Pancreas (tissue), 10 donors: ENCODE measurements at regions not wholly inside any gene's neighbourhood (a gene's known extent, or its start where the extent isn't known, plus 50 kb on each side); places are given as distances from the start of the nearest gene placed in this dataset.
A peak's percentile ranks its signal among the peaks of the same experiment; 100 is the strongest.

Source experiments
- ATAC-seq, 4 donors: fragments of 200-7000 bp; cut with Tn5 transposase; one replicate each; pipeline versions ENCODE4 v1.8.0 to v1.9.1; 2020; ENCODE audit warnings: mild to moderate bottlenecking in 4 of 4, moderate library complexity in 4 of 4
- DNase-seq, 6 donors: peaks; one replicate each; pipeline ENCODE4 v3.0.0-alpha.2; 2020
- FAIRE-seq: peaks from 2 replicates; lab custom pipeline; 2012; peaks lifted over from hg19 to GRCh38; lab: Jason Lieb, UNC
- H3K27ac ChIP-seq, 4 donors: fragments of 200-600 bp; sonication (generic); 1 replicate in 3 of 4; 2 replicates in 1 of 4; pipeline versions ENCODE4 v1.5.0 to v1.8.0; 2020
- H3K27me3 ChIP-seq, 4 donors: fragments of 200-600 bp; one replicate each; pipeline ENCODE4 v1.8.0; 2021
- H3K36me3 ChIP-seq, 3 donors: fragments of 200-600 bp; sonication (generic) in 1 of 3; one replicate each; pipeline versions ENCODE4 v1.5.0 to v1.8.0; 2020 to 2021
- H3K4me1 ChIP-seq, 3 donors: fragments of 200-600 bp; one replicate each; pipeline ENCODE4 v1.8.0; 2021
- H3K4me3 ChIP-seq, 4 donors: fragments of 200-600 bp; sonication (generic) in 2 of 4; one replicate each; pipeline versions ENCODE4 v1.5.0 to v1.8.0; 2020 to 2021
- H3K9me3 ChIP-seq, 4 donors: fragments of 200-600 bp; one replicate each; pipeline ENCODE4 v1.8.0; 2021
- WGBS, 2 donors: extraction: QIAGEN DNeasy Blood & Tissue Kit; methylation state at CpG; one replicate each; pipeline ENCODE4 v1.1.7; 2013; 5-methylcytosine and 5-hydroxymethylcytosine counted together
- intact Hi-C, 3 donors: fragments of 100-400 bp; cut with DNase I; formaldehyde crosslinking; loops; one replicate each; pipeline versions ENCODE4 v1.11.1 to v1.14.2; 2022
- TF ChIP-seq, protein P1 (sequence below), 4 donors: fragments of 200-600 bp; sonication (generic) in 3 of 4; IDR thresholded peaks; one replicate each; pipeline versions ENCODE4 v1.5.0 to v1.8.0; 2021; ENCODE audit warnings: antibody characterized with exemption in 4 of 4
- donor health status: healthy with polysubstance abuse.
- donor health status: DM: no; HTN: no; CAD: no; lungs with moderate emphysema.
- donor health status: DM: no; HTN: no; CAD: no.
- donor health status: control.
- donor health status: control.
- donor health status: Bipolar disorder and iron deficiency.
- donor health status: DM: yes; HTN: yes; CAD: no.
- donor health status: DM: no; HTN: no; CAD: no.
- donor health status: DM: no; HTN: no; CAD: no.
- donor health status: DM: yes; HTN: yes; CAD: no.

DNA sequence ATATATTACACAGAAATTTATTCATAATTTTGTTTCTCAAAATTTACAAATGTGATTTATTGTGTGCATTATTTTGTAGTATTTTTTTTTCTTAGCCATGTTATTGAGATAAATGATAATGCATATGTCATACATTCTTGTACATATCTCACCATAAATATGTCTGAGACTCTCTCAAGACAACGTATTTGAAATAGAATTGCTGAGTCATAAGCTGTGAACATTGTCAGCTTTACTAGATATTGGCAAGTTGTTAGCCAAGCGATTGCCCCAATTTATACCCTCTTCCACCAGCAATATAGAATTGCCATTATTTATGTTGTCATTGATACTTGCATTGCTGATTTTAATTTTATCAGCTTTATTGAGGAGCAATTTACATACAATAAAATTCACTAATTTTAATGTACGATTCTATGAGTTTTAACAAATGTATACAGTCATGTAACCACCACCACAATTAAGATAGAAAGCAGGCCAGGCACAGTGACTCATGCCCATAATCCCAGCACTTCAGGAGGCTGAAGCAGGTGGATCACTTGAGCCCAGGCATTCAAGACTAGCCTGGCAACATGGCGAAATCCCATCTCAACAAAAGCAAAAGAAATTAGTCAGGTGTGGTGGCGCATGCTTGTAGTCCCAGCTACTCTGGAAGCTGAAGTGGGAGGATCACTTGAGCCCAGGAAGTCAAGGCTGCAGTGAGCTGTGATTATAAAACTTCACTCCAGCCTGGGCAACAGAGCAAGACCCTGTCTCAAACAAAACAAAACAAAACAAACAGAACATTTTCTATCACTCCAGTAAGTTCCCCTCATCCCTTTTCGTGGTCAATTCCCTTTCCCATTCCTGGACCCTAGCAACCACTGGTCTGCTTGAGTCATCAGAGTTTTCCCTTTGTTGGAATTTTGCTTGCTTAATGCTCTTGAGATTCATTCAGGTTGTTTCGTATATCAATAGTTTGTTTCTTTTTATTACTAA, 373.1 kb downstream of the MFSD1 start:
- intact Hi-C loops = no loop called here
- TF ChIP-seq, protein P1, sequence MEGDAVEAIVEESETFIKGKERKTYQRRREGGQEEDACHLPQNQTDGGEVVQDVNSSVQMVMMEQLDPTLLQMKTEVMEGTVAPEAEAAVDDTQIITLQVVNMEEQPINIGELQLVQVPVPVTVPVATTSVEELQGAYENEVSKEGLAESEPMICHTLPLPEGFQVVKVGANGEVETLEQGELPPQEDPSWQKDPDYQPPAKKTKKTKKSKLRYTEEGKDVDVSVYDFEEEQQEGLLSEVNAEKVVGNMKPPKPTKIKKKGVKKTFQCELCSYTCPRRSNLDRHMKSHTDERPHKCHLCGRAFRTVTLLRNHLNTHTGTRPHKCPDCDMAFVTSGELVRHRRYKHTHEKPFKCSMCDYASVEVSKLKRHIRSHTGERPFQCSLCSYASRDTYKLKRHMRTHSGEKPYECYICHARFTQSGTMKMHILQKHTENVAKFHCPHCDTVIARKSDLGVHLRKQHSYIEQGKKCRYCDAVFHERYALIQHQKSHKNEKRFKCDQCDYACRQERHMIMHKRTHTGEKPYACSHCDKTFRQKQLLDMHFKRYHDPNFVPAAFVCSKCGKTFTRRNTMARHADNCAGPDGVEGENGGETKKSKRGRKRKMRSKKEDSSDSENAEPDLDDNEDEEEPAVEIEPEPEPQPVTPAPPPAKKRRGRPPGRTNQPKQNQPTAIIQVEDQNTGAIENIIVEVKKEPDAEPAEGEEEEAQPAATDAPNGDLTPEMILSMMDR (IDR thresholded peaks at IDR 0.05) = no peak
- H3K4me1 ChIP-seq = no peaks in the 10 kb centered on the region
- WGBS, 2 donors = 58 to 68% methylated on average over 7 of the region's 7 CpGs
- FAIRE-seq (no peak), ATAC-seq (no peak), DNase-seq (no peak)
- no peak overlapping the region for H3K27ac ChIP-seq
- H3K27me3 ChIP-seq = peaks cover 0 to 3% (median 0%) of the 10 kb centered on the region in 4 donors
- H3K36me3 ChIP-seq = no peaks in the 10 kb centered on the region
- no peaks in the 10 kb centered on the region for H3K9me3 ChIP-seq
- H3K4me3 ChIP-seq = no peak overlapping the region

DNA sequence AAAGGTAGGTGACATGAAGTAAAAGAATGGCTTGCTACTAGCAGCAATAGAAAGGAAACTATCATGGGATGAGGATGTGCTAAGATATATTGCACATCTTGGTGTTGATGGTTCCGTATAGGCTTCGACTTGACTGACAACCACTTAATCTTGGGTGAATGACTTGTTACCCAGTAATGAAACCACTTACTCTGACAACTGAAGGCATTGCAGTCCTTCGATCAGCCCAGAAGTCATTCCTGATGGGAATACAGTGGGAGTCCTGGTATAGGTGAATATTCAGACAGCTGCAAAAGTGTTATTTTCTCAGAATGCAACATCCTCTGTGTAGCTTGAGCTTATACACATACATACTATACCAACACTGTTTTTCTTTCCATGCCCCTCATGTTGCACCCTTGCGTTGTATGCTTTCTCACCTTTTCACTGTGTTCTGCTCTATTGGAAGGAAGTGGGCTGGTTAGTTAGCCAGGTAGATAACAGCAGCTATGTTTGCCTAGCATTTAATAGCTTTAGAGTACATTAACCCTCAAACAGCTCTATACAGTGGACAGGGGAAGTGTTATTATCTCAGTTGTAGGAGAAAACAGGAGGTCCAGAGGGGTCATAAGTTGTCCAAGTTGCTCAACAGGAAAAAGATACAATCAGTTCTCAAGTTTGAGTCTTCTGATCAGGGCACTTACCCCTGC, 376.5 kb downstream of the MFSD1 start:
- Histone ChIP-seq H3K4me3 (no peak overlapping the region), H3K9me3 (no peaks in the 10 kb centered on the region), H3K27ac (no peak overlapping the region), H3K36me3 (no peaks in the 10 kb centered on the region), H3K4me1 (no peaks in the 10 kb centered on the region), H3K27me3 (peaks cover 0 to 3% (median 0%) of the 10 kb centered on the region in 4 donors)
- no peak for ATAC-seq
- FAIRE-seq = no peak
- intact Hi-C loops = no loop called here
- TF ChIP-seq, protein P1 (IDR thresholded peaks at IDR 0.05) = no peak
- 53 to 57% methylated on average over 4 of the region's 4 CpGs for WGBS, 2 donors
- no peak for DNase-seq

DNA sequence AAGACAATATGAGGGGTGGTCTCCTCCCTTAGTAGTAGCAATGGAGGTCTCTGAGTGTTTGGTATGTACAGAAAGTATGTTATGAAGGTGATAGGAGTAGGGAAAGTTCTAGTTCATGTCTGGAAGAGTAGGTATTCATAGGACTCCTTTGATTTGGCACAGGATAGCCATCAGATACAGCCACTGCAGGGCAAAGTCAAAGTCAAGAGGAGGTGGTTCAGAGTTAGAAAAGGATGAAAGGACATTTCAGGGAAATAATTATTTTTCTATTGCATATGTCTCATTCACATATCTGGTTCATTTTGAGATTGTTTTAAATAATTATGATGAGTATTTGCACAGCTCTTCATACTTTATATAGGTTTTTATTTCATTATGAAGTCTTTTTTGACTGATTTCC, 381.1 kb downstream of the MFSD1 start:
- H3K36me3 ChIP-seq = no peaks in the 10 kb centered on the region
- H3K27ac ChIP-seq = no peak overlapping the region
- TF ChIP-seq, protein P1 (IDR thresholded peaks at IDR 0.05) = no peak
- FAIRE-seq (no peak), ATAC-seq (no peak), DNase-seq (no peak)
- no peak overlapping the region for H3K4me3 ChIP-seq
- H3K9me3 ChIP-seq = no peaks in the 10 kb centered on the region
- no peaks in the 10 kb centered on the region for H3K27me3 ChIP-seq
- peaks cover 0 to 7% (median 0%) of the 10 kb centered on the region in 3 donors for H3K4me1 ChIP-seq
- intact Hi-C loops = no loop called here

DNA sequence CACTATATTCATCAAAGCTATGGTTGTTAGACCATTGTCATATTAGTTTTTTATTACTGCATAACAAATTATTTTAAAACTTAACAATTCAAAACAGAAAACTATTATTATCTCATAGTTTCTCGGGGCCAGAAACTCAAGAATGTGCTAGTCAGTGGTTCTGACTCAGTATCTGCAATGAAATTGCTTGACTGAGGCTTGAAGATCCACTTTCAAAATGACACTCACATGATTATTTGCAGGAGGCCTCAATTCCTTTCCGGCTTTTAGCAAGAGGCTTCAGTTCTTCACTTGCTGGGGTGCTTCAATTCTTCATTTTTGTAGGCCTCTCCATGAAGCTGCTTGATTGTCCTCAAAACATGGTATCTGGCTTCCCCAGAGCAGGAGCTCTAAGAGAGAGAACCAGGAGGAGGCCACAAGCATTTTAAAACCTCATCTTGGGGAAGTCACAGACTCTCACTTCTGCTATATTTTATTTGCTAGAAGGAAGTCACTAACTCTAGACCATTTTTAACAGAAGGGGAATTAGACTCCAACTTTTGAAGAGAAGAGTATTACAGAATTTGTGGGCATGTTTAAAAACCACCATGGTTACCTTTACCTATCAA, 383.7 kb downstream of the MFSD1 start:
- intact Hi-C loops = no loop called here
- Histone ChIP-seq H3K27me3 (no peaks in the 10 kb centered on the region), H3K4me1 (peaks cover 0 to 7% (median 0%) of the 10 kb centered on the region in 3 donors), H3K36me3 (no peaks in the 10 kb centered on the region), H3K27ac (no peak overlapping the region), H3K9me3 (no peaks in the 10 kb centered on the region), H3K4me3 (no peak overlapping the region)
- TF ChIP-seq, protein P1 (IDR thresholded peaks at IDR 0.05) = no peak
- WGBS, 2 donors = 88 to 90% methylated on average over 2 of the region's 2 CpGs
- ATAC-seq (peak in 1 of 4 donors; percentile 52), DNase-seq (no peak), FAIRE-seq (no peak)
